ENCODE measurements at regions not wholly inside any gene's neighbourhood (a gene's known extent, or its start where the extent isn't known, plus 50 kb on each side); places are given as distances from the start of the nearest gene placed in this dataset.

GRCh38 chr12:65643595-65644386, 180.5 kb upstream of the HMGA2 start (continued):
- TF ChIP-seq IRF3 (IDR thresholded peaks at IDR 0.05; ENCODE audit: low read depth, low read length) (no peak), JUND (IDR thresholded peaks at IDR 0.05) (no peak), FOSL2 (IDR thresholded peaks at IDR 0.05; ENCODE audit: borderline replicate concordance, low read depth) (no peak), YY1 (IDR thresholded peaks at IDR 0.05; ENCODE audit: low read depth) (no peak), RCOR1 (IDR thresholded peaks at IDR 0.05; ENCODE audit: low read length) (no peak), RXRA (IDR thresholded peaks at IDR 0.05; ENCODE audit: borderline replicate concordance, low read depth) (no peak), USF2 (IDR thresholded peaks at IDR 0.05; ENCODE audit: borderline replicate concordance, low read depth, low read length) (no peak), ELF1 (IDR thresholded peaks at IDR 0.05) (no peak), SIN3A (IDR thresholded peaks at IDR 0.05; ENCODE audit: borderline replicate concordance, low read depth, low read length) (peak; percentile 4; the same call in 1 of the 2 replicates)

GRCh38 chr12:65646127-65646643, 178.1 kb upstream of the HMGA2 start:
- H3K79me2 ChIP-seq (ENCODE audit: insufficient read depth) = peaks cover 57% of the 10 kb centered on the region
- peaks cover 0 to 1% of the 10 kb centered on the region in 2 experiments for H3K36me3 ChIP-seq (replicated peaks in 1 of 2; ENCODE audit: control insufficient read depth in 1 of 2, insufficient read depth in 2 of 2, low read length in 1 of 2)
- peak overlapping the region; percentile 53 for H2AFZ ChIP-seq (ENCODE audit: low read depth)
- ChIA-PET CTCF (no interaction called here), POLR2A (no interaction called here)
- no peak overlapping the region for H3K4me3 ChIP-seq (ENCODE audit: low read depth in 2 of 2, low read length in 1 of 2)
- peak overlapping the region; percentile 74; the same call in 1 of the 2 replicates for H3K9ac ChIP-seq
- no peaks in the 10 kb centered on the region for H3K9me3 ChIP-seq
- WGBS (ENCODE audit: low lambda C conversion rate) = 50% methylated on average over 11 of the region's 11 CpGs
- H3F3A ChIP-seq (replicated peaks; ENCODE audit: insufficient read depth) = peaks cover 61% of the 10 kb centered on the region
- H3K4me1 ChIP-seq (ENCODE audit: control insufficient read depth in 1 of 2, insufficient read depth in 2 of 2, low read depth in 1 of 2, low read length in 1 of 2) = peaks cover 0 to 31% of the 10 kb centered on the region in 2 experiments; a peak in 2 of 4 replicates
- TF ChIP-seq CTCF (IDR thresholded peaks at IDR 0.05) (no peak), MXI1 (IDR thresholded peaks at IDR 0.05; ENCODE audit: low read depth, low read length) (no peak), YY1 (IDR thresholded peaks at IDR 0.05; ENCODE audit: low read depth) (peak; percentile 25; the same call in 1 of the 2 replicates), TAF1 (IDR thresholded peaks at IDR 0.05; ENCODE audit: borderline replicate concordance, low read depth, low read length) (peak; percentile 13; the same call in 1 of the 2 replicates)
- H3K27ac ChIP-seq (ENCODE audit: low read depth in 2 of 2, low read length in 1 of 2) = peak overlapping the region in 1 of 2 experiments; percentile 100; a peak in 2 of 4 replicates
- no peaks in the 10 kb centered on the region for H3K9me2 ChIP-seq
- 0 out of 2 replicates have a peak overlapping the region, but pooled peaks have one; percentile 1 for H3K4me2 ChIP-seq
- H3K27me3 ChIP-seq (ENCODE audit: insufficient read depth) = no peaks in the 10 kb centered on the region
- H4K20me1 ChIP-seq (ENCODE audit: insufficient read depth) = no peaks in the 10 kb centered on the region
- no peak for DNase-seq

All from SK-N-SH (cell line).